Osteoblast (primary cell): ENCODE measurements at regions not wholly inside any gene's neighbourhood (a gene's known extent, or its start where the extent isn't known, plus 50 kb on each side); places are given as distances from the start of the nearest gene placed in this dataset.

Experiments
- DNase-seq: peaks from one replicate; pipeline ENCODE4 v3.0.0; 2011; ENCODE audit warnings: low spot score, mixed read lengths; ENCODE audit not compliant: insufficient read length; ENCODE audit errors: missing footprints
- H2AFZ ChIP-seq: 2 replicates; pipeline ENCODE4 v1.6.0; 2011; ENCODE audit warnings: mild to moderate bottlenecking, low read length
- H3K27ac ChIP-seq: 2 replicates; pipeline ENCODE4 v1.5.1; 2011; ENCODE audit warnings: mild to moderate bottlenecking, low read depth, low read length, moderate library complexity
- H3K27me3 ChIP-seq: 2 replicates; pipeline ENCODE4 v1.6.0; 2012; ENCODE audit warnings: mild to moderate bottlenecking, control low read depth, inconsistent platforms, low read length, moderate library complexity; ENCODE audit not compliant: insufficient read depth
- H3K36me3 ChIP-seq: 2 replicates; pipeline ENCODE4 v1.5.1; 2011; ENCODE audit warnings: mild to moderate bottlenecking, low read length, control low read depth, moderate library complexity; ENCODE audit not compliant: insufficient read depth
- H3K4me1 ChIP-seq: 2 replicates; pipeline ENCODE4 v1.5.1; 2011; ENCODE audit warnings: mild to moderate bottlenecking, low read length, control low read depth, moderate library complexity; ENCODE audit not compliant: insufficient read depth
- H3K4me2 ChIP-seq: 2 replicates; pipeline ENCODE4 v1.6.0; 2011; ENCODE audit warnings: mild to moderate bottlenecking, low read length; ENCODE audit not compliant: insufficient read depth
- H3K4me3 ChIP-seq: fragments of 200-600 bp; sonication (generic); 3 replicates; pipeline ENCODE4 v1.5.1; 2012; ENCODE audit warnings: mild to moderate bottlenecking, low read length, inconsistent platforms; ENCODE audit not compliant: insufficient read depth
- H3K79me2 ChIP-seq: 2 replicates; pipeline ENCODE4 v1.6.0; 2012; ENCODE audit warnings: mild to moderate bottlenecking, low read length, control low read depth, inconsistent platforms; ENCODE audit not compliant: insufficient read depth
- H3K9me3 ChIP-seq: 2 replicates; pipeline ENCODE4 v1.5.1; 2011; ENCODE audit warnings: low read depth, low read length, control low read depth
- H4K20me1 ChIP-seq: 2 replicates; pipeline ENCODE4 v1.6.0; 2012; ENCODE audit warnings: mild to moderate bottlenecking, low read length, control low read depth; ENCODE audit not compliant: insufficient read depth
- TF ChIP-seq, protein P1 (sequence below): IDR thresholded peaks from 2 replicates; pipeline ENCODE4 v1.5.1; 2011; ENCODE audit warnings: mild to moderate bottlenecking, low read depth, low read length, moderate library complexity; ENCODE audit errors: extremely low read depth

DNA sequence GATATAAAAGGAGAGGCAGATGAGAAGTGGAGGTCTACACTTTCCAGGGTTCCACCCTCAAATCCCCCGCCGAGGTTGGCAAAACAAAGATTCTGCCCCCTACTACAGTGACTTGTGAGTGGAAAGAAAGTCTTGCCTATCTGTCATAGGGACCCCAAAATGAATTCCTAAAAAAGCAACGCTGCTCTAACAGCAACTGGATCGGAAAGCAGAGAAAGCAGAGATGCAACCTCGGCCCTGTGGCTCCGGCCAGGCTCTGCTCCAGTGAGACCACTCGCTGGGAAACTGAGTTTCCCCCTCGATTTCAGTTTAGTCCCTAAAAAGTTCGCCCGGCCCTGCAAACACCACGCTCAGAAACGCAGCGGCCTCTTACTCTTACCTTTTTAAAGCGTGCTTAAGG lies 297.9 kb upstream of the NFE2L3 start:
- DNase-seq: no peak
- Histone ChIP-seq H3K4me2 (peak overlapping the region; percentile 100), H3K9me3 (no peaks in the 10 kb centered on the region), H3K27ac (peak overlapping the region; percentile 75), H3K79me2 (peaks cover 4% of the 10 kb centered on the region), H3K4me1 (peaks cover 63% of the 10 kb centered on the region), H4K20me1 (no peaks in the 10 kb centered on the region), H3K27me3 (no peaks in the 10 kb centered on the region), H2AFZ (peak overlapping the region; percentile 84), H3K4me3 (peak overlapping the region; percentile 55), H3K36me3 (no peaks in the 10 kb centered on the region)
- TF ChIP-seq, protein P1, sequence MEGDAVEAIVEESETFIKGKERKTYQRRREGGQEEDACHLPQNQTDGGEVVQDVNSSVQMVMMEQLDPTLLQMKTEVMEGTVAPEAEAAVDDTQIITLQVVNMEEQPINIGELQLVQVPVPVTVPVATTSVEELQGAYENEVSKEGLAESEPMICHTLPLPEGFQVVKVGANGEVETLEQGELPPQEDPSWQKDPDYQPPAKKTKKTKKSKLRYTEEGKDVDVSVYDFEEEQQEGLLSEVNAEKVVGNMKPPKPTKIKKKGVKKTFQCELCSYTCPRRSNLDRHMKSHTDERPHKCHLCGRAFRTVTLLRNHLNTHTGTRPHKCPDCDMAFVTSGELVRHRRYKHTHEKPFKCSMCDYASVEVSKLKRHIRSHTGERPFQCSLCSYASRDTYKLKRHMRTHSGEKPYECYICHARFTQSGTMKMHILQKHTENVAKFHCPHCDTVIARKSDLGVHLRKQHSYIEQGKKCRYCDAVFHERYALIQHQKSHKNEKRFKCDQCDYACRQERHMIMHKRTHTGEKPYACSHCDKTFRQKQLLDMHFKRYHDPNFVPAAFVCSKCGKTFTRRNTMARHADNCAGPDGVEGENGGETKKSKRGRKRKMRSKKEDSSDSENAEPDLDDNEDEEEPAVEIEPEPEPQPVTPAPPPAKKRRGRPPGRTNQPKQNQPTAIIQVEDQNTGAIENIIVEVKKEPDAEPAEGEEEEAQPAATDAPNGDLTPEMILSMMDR: no peak

DNA sequence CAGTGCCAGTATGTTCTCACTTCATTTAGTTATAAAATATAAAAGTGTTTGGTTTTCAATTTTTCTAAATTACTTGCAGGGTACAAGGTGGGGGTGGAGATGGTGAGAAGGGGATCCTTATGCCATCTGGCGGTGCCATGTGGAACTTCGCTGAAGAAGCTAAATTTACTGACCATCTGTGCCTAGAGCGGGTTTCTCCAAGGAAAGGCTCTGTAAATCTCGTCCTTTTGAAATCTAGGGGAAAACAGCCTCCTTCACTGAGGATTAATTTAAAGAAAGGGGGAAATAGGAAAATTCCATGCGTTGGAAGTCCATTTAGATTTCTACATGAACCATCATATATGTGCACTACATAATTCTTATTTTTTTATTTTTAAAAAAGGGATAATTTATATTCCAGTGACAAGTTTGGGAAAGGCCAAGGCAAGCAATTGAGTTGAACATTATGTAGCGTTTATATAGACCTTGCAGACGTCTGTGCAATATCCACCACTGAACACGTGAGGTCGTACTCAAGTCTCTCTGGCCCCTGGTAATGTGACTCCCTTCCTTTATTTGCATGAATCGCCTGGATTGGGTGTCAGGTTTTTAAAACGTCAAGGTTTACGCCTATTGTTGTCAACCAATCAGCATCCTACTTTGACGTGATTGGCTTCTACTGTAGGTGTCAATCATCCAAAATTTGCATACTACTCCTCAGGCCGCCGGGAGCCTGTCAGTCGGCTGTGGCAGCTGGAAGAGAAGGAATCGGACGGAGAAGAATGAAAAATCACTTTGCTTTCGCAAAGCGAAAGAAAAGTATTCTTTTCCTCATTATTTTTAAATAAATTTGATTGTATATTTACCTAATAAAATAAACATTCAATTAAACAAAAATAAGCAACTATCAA lies 297.1 kb upstream of the NFE2L3 start:
- DNase-seq: peak; percentile 97
- TF ChIP-seq, protein P1: peak; percentile 80
- no peaks in the 10 kb centered on the region for H4K20me1 ChIP-seq
- H3K36me3 ChIP-seq: no peaks in the 10 kb centered on the region
- peaks cover 56% of the 10 kb centered on the region for H3K4me1 ChIP-seq
- H3K27ac ChIP-seq: peak overlapping the region; percentile 99
- peak overlapping the region; percentile 100 for H3K4me2 ChIP-seq
- peaks cover 4% of the 10 kb centered on the region for H3K79me2 ChIP-seq
- H3K4me3 ChIP-seq: peak overlapping the region; percentile 72
- peak overlapping the region; percentile 84 for H2AFZ ChIP-seq
- no peaks in the 10 kb centered on the region for H3K27me3 ChIP-seq
- no peaks in the 10 kb centered on the region for H3K9me3 ChIP-seq

DNA sequence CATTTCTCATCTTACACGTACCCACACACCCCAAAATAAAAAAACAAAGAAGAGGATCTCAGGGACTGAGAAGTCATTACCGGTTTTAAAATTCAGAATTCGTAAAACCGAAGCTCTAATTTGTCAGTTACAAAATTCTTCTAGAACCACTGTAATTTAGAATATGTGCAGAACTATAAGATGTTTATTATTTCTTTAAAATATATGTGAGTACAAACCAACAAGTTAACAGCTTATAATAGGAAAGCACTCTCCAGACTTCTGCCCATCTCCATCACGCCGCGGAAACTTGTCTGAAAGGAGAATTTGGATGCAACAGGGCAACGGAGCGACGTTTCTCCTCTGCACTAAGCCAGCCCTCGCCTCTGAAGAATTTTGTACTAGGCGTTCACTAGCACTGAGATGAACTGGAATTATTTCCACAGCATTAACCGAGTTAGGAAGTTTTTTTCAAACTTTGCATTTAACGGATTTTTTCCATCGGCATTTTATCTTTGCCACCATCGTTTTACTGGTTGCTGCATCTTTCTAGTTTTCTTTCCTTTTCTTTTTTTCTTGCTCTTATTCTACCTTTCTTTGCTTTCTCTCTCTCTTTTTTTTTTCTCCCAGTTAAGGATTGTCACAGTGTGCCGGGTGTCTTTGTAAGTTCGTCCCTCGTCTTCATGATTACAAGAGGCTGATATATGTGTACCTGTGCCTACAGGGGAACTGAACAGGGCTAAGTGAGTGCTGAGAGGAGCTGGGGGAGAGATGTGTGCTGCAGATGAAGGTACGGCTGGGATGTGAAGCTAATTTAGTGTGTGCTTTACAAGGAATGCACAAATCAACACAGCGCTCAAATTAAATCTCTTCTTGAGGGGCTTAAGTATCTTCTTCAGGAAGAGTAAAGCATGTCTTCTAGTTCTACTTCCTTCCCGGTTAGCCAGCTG lies 295.9 kb upstream of the NFE2L3 start:
- TF ChIP-seq, protein P1: no peak
- no peak for DNase-seq
- Histone ChIP-seq H3K36me3 (no peaks in the 10 kb centered on the region), H3K79me2 (peaks cover 4% of the 10 kb centered on the region), H2AFZ (peak overlapping the region; percentile 53), H3K27me3 (no peaks in the 10 kb centered on the region), H4K20me1 (no peaks in the 10 kb centered on the region), H3K9me3 (no peaks in the 10 kb centered on the region), H3K4me3 (peak overlapping the region; percentile 72), H3K4me1 (peaks cover 44% of the 10 kb centered on the region), H3K27ac (peak overlapping the region; percentile 99), H3K4me2 (peak overlapping the region; percentile 100)
